Umbilical cord (tissue), 1 donor: ENCODE measurements at regions not wholly inside any gene's neighbourhood (a gene's known extent, or its start where the extent isn't known, plus 50 kb on each side); places are given as distances from the start of the nearest gene placed in this dataset.

Experiments
- DNase-seq: peaks from one replicate; pipeline ENCODE4 v3.0.0-alpha.2; 2015; ENCODE audit warnings: low spot score

DNA sequence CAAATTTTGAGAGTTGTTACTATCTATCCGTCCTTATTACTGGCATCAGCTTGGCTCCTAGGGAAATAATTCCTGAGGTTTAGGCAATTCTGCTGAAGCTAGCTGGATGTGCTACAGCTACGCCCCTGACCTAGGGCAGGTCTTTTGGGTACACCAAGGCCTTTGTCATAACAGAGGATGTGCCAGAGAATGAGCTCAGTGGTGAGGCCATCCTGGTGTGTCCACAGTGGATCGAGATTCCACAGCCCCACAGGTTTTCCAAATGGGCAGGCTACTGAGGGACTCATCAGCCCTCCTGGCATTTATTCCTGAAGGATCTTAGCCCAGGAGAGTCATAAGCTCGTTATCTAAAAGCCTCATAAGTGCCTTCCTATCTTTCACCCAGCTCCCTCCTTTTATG is 475.2 kb upstream of the USP24 start:
- no peak for DNase-seq

DNA sequence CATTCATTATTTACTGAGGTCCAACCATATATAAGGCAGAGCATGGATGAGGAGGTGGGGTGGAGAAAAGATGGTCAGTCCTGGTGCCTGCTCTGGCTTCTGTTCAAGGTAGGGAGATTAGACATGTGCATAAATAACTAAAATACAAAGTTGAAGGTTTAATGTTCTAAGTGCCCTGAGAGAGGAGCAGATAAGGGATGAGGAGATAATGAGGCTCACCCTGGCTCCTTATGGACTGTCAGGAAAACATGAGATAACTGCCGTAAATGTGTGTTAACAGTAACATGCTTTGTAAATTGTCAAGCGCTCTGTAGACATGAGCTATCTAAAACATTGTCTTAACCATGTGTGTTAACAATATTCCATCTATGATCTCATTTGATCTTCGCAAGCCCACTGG is 474.6 kb upstream of the USP24 start:
- peak; percentile 50 for DNase-seq

DNA sequence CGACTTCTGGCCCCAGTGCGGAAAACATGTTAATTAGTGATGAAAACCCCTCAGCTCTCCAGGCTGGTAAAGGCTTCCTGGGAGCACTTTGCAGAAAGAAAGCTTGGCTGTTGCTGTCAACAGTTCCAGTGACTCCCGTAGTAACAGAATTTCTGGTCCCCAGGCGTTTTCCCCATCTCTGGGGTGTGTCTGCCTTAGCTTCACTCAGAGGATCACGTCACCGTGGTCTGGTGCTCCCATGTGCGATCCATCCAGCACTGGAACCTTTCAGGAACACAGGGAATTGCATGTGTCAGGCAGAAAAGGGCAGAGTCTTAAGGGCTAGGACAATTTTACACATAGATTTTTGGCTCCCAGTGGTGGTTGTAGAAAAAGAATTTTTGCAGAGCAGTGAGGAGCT is 470.4 kb upstream of the USP24 start:
- peak; percentile 62 for DNase-seq

DNA sequence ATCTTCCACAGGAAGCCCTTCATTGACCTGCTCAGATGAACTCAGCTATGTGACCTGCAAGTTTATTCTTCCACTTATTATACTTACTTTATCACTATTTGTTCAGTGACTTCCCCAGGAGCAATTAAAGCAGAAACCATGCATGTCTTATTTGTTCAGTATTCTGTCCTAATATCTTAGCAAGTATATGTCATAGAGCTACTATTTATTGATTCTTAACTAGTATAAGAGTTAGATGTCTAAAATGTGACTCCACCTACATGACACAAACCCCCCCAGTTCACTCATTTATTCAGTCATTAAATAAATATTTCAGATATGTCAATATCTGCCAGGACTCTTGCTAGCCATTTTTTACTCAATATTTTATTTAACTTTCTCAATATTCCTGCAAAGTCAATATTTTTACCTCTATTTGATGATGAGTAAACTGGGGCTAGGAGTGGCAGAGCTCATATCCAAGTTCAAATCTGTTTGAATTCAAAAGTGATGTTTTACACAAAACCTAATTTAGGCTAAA is 469.0 kb upstream of the USP24 start:
- no peak for DNase-seq

DNA sequence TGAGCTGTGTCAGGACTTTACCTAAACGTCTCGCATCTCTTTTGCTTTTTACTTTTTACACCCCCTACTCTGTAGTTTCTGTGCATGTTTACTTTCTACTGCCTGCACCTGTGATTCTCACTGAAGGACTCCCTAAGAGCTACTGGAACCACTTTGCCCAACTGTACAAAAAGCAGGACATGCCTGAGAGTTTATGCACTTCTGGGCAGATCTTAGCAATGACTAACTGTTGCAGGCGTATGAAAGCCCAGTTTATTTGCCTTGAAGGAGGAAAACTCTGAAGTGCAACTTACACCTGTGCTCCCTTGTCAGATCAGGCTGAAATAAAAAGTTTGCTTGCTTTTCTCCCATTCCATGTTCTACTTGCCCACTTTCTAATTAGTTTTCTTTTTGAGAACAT is 467.0 kb upstream of the USP24 start:
- DNase-seq, result no peak

DNA sequence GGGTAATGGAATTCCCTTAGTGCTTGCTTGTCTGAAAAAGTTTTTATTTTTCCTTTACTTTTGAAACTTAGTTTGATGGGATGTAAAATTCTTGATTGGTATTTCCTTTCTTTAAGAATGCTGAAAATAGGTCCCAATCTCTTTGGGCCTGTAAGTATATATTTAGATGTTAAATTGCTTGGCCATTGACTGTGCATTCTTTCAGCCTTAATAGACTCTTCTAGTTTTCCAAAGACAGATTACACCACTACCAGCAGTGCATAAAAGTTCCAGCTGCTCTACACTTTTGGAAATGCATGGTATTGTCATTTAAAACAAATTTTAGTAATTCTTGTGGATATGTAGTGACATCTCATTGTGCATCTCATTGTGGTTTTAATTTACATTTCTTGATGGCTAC is 464.8 kb upstream of the USP24 start:
- no peak for DNase-seq

DNA sequence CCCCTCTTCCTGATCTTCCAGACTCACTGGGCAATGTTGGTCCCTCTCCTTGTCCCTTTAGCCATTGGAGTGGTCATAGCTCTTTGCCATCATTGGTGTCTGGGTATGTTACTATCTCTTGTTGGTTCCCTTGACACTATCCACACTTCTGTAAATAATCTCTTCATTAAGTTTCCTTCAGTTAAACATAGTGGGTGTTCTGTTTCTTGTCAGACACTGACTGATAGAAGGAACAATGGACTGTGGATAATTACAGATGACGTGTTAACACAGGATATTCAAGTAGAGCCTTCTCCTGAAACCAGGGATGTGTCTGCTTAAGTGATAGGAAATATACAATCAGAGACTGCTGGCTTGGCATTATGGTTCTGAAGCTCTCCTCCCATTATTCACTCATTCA is 458.3 kb upstream of the USP24 start:
- DNase-seq, result no peak

DNA sequence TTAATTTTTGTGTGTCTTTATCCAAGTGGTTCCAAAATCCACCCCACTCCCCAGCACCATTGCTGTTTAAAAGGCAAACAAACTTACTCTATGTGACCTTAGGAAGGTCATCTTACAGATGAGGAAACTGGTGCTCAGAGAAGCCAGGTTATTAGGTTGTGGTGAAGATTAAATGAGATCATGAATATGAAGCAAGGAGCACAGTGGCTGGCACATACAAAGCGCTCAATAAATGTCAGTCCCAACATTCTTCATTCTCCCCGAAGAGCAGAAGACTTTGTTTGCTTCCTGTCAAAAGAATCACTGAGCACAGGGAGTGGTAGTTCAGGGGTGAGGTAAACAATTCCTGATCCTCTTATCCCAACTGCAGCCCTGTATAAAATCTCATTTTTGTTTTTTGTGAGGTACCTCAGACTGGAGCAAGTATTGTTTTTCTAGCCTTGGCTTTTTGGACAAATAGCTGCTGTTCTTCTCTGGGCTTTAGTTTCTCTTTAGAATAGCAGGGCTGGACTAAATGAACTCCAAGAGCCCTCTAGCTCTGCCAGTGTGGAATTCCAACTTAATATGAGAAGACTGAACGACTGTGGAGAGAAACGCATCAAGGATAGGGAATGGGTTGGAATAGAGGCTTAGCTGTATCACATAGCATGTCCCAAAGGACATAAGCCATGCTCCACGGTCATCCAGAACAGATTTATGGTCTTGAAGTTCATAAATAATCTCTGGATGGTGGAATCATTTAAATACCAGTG is 455.3 kb upstream of the USP24 start:
- no peak for DNase-seq

DNA sequence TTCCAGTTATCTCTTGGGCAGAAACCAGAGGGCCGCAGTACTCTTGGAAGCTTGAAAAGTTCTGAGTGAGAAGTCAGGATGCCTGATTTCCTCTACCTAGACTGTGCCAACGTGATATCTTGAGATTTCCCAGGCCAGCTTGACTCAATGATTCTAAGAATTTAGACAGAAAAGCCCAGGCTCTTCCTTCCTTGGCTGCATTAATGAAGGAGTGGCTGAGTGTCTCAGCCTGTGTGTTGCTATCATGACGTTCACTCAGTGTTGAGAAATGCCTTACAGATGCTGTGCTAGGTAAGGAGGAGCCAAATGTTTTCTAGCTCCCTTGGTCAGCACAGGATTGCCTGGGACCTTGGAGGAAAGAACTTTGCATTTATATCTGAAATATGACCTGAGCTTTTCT is 454.1 kb upstream of the USP24 start:
- DNase-seq, result peak; percentile 97

DNA sequence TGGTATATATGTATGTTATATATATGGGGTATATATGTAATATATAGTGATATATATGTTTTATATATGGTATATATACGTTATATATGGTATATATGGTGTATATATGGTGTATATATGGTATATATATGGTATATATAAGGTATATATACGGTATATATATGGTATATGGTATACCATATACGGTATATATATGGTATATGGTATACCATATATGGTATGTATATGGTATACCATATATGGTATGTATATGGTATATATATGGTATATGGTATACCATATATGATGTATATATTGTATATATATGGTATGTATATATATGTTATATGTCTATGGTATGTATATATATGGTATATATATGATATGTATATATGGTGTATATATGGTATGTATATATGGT is 447.7 kb upstream of the USP24 start:
- no peak for DNase-seq

DNA sequence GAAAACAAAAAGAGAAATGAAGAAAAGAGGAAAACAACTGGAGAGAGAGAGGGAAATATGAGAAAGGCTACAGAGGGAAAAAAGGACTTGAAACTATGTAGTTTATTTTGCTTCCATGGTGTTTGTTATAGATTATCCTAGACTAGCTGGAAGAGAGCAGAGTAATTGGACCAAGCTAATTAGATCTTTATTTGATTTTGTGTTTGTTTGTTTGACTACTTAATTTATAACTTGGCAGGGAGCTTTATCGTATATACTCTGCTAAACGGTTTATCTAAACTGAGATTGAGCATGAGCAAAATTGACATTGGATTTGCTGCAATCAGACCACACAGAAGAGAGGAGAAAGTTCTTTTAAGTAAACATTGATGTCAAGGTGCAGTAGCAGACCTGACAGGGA is 443.8 kb upstream of the USP24 start:
- DNase-seq, result no peak

DNA sequence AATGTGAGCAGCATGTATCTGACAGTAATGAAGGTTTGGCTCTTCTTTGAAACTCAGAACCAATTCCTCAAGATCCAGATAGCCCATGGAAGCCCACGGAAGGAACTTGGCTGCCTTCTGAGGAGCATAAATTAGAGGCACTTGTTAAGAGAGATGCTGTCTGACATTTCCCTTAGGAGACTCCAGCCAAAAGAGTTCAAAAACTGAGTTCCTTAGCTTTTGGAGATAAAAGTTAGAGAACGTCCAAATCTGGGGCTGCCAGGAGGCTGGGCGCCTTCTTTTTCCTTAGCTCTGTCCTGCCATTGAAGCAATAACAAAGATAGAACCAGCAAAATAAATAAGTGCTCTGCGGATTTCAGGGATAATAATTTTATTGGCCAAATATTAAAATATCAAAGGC is 439.6 kb upstream of the USP24 start:
- peak; percentile 72 for DNase-seq

DNA sequence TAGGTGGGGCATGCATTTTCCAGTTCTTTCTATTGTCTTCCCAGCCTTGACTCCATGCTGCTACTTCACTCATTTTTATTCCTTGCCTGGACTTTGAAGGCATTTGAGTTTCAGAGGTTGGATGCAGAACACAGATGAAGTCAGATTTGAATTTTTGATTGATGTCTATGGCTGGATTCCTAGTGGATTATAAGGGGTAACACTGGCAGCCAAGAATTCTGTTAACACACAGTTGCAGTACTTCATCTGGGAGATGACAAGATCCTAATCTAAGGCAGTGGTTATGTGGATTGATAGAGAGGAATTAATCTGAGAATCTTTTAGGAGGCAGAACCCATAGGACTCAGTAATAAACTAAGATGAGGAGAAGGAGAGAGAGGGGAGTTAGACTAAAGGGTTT is 439.0 kb upstream of the USP24 start:
- peak; percentile 57 for DNase-seq

DNA sequence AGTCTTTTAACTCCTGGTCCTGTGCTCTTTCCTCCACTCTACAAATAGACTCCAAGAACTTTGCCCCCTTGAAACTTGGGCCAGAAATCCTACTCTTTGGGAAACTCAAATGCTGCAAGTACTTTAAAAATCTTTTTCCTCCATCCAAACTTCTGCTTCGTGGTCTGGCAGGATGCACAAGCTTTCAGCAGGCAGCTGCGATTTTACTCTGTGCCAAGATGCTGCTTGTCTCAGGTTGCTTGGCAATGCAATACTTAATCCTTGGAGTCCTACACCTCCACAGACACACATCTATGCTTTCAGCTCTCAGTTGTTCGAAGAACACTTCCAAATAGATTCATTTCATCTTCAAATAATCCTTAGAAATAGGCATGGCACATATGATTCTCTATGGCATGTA is 435.3 kb upstream of the USP24 start:
- peak; percentile 34 for DNase-seq

DNA sequence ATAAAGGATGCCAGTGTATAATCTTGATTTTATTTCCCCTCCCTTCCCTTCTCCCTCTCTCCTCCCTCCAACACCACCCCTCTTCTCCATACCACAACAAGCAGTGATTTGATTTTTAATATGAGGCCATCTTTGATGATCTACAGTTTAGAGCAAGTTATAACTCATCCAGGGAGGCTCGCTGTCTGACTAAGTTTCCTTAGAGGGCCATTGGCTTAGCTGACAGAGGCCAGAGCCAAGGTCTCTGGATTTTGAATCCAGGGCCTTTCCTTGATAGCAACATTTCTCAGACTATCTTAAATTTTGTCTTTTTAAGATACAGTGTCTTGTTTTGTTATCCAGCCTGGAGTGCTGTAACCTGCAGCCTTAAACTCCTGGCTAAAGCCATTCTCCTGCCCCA is 431.0 kb upstream of the USP24 start:
- DNase-seq, result no peak

DNA sequence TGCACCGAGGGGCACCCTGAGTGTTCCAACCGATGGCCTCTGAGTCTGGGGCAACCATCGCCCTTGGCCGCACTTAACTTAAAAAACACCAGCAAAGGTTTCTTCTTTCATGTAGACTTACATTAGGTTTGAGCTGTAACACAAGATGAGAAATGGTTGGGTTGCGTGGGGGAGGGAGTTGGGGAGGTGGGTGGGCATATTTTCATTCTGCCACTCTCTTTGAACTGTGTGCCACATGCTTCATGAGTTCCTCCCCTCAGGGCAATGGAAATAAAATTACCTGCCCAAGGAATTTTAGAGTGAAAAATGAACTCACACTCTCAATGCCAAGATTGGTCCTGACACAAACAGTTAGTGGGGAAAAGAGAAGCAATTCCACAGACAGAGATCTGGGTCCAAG is 430.1 kb upstream of the USP24 start:
- no peak for DNase-seq

DNA sequence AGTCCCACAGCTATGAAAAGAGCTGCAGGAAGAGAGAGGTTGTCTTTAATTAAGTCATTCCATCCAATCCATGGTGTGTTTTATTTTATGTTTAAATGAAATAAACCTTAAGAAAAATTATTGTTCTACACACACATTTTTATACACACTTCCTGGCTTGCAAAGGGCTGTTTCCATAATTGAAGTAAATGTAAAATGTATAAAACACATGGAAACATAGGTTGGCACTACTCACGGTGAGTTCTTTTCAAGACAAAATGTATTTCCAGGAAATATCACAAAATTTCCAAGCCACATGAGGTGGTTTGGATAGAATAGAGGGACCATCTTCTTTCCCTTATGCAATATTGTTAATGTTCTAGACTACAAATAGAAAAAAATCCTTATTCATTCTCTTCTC is 426.8 kb upstream of the USP24 start:
- no peak for DNase-seq

DNA sequence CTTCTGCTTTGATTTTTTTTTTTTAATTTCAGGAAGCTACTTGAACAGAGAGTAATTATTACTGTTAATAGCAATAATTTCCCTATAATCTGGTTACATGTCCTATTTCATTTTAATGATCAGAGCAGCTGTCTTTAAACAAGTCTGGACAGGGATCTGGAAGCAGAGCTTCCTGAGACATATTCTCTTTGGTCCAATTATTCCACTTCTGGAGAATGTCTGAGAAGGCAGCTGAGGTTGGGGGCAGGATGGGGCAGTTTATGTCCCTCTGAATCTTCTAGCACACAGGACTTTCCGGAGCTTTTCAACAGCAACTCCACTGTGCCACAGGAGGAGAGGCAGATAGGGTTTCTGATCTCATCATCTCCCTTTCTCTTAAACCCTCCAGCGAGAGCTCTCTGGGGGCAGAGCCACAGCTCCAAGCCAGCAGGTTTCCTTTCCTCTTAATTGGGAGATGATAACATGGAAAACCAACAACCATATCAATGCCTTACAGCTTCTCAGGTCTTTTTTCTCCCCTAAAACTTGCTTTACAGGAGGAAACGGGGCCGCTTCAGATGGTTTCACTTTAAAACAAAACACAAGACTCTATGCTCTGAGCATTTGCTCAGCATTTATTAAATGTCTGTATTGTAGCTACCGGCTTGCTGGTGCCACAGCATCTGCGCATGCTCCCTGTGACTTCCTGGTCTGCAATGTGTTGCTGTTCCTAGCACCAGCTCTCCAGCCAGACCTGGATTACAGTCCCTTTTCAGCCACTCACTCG is 425.7 kb upstream of the USP24 start:
- DNase-seq, result peak; percentile 69

DNA sequence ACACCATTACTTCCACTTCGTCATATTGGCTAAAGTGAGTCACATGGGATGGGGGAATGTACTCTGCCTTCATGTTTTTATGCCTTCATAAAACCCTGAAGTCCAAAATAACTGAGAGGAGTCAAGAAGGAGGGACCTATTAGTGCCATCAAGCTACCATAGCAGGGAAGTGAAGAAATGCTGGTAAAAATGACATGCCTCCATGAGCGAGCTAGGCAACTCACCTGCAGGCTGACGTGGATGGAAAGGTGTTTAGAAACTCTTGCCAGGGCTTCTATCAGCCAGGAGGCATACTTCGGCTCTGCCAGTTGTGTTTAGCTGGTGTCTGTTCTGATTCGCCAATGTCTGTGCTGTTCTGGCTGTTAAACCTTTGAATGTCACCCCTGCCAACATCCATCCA is 424.4 kb upstream of the USP24 start:
- no peak for DNase-seq

DNA sequence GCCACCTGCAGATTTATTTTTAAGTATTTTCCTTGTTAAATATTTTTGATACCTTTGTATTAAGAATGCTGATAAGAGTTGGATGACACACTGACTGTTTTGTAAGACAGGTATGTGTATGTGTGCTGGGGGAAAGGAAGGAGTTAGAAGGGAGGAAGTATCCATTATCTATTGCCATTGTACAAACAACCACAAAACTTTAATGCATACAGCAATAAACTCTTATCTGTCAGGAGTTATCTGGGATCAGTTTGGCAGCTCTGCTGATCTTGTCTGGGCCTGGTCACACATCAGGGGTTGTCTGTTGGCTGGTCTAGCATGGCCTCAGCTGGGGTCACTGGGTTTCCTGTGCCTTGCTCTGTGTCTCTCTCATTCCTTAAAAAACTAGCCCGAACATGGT is 423.9 kb upstream of the USP24 start:
- peak; percentile 64 for DNase-seq

DNA sequence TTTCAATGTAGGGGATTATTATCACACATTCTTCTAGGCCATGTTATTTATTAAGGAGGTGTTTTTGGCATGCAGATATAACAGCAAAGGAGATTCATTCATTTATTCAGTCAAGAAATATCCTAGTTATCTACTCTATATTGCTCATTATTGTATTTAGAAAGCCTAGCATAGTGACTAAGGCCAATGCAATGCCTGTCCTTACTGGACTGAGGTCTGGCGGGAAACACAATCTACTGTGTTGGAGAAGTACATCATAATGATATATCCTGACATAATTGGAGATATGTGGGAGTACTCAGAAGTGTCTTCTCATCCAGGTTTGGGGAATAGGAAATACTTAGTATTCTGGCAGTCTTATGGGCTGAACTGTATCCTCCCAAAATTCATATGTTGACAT is 421.5 kb upstream of the USP24 start:
- DNase-seq, result no peak

DNA sequence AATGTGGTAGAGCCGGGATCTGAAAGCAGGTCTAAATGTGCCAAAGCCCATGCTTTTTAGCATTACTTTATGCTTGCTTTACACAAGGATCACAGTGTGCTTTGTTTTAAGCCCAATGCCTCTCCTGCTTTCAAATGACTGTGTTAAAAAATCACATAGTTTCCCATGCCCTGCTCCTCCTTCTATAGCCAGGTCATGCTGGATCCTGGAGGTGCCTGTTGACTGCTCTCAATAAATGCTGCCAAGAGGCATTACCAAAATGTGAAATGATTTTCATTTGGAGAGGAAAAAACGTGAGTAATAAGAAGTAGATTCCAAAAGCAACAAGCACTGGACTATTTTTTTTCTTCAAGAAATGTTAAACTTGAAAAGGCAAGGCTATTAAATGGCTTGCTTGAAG is 420.7 kb upstream of the USP24 start:
- DNase-seq, result no peak

DNA sequence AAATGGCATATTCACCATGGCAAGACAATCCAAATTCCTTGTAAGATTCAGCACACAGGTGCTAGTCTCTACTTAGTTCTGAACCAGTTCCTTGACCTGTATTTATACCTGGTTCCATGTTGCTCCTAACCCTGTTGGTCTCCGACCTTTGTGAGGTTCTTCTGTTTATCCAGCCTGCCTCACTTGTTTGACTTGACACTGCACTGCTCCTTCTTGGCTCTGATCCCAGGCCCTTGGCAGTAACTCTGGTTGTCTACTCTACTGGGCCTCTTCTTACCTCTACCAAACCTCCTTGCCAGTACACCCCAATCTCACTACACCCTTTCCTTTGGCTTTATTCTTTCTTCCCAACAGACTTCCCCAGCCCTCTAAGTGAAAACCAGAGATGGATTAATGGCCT is 419.4 kb upstream of the USP24 start:
- DNase-seq, result no peak
